A673 (cell line): ENCODE measurements at regions not wholly inside any gene's neighbourhood (a gene's known extent, or its start where the extent isn't known, plus 50 kb on each side); places are given as distances from the start of the nearest gene placed in this dataset.

ENCODE experiments used
- BruUV-seq: library from RNA; stranded (reverse); fragments of 400-500 nt; replicated peaks from 2 replicates; lab custom pipeline; 2021; lab: Mats Ljungman, UMichigan
- CTCF ChIA-PET: fragments of 300-600 bp; sonication (Branson Sonifier 250); formaldehyde crosslinking; loops from one replicate; lab custom pipeline; 2022; ENCODE audit warnings: antibody characterized with exemption; lab: Charles Lee
- POLR2A ChIA-PET: fragments of 300-600 bp; sonication (Branson Sonifier 250); formaldehyde crosslinking; loops from one replicate; lab custom pipeline; 2022; ENCODE audit warnings: antibody characterized with exemption; ENCODE audit not compliant: low non-redundant PET; lab: Charles Lee
- DNase-seq: peaks from one replicate; pipeline ENCODE4 v3.0.0-alpha.2; 2015; ENCODE audit warnings: low spot score
- H3K27ac ChIP-seq: fragments of 200-600 bp; sonication (generic); 2 replicates; pipeline ENCODE4 v1.5.1; 2016; ENCODE audit warnings: mixed run types, low read depth, mild to moderate bottlenecking, mixed read lengths, antibody characterized with exemption, low read length; ENCODE audit not compliant: poor library complexity, severe bottlenecking
- H3K27me3 ChIP-seq: fragments of 200-600 bp; sonication (generic); replicated peaks from 2 replicates; pipeline ENCODE4 v1.6.1; 2017; ENCODE audit warnings: mixed run types, low read depth, mild to moderate bottlenecking, mixed read lengths, antibody characterized with exemption, low read length; ENCODE audit not compliant: insufficient read depth, poor library complexity
- H3K36me3 ChIP-seq: fragments of 200-600 bp; sonication (generic); 2 replicates; pipeline ENCODE4 v1.6.1; 2016; ENCODE audit warnings: mixed run types, mild to moderate bottlenecking, mixed read lengths, antibody characterized with exemption, low read length; ENCODE audit not compliant: insufficient read depth, poor library complexity, severe bottlenecking
- H3K4me1 ChIP-seq: fragments of 200-600 bp; sonication (generic); 2 replicates; pipeline ENCODE4 v1.6.1; 2017; ENCODE audit warnings: mixed run types, mild to moderate bottlenecking, mixed read lengths, antibody characterized with exemption, low read length; ENCODE audit not compliant: insufficient read depth, poor library complexity, severe bottlenecking
- H3K4me3 ChIP-seq: fragments of 200-600 bp; sonication (generic); 2 replicates; pipeline ENCODE4 v1.5.1; 2016; ENCODE audit warnings: low read depth, mixed run types, mild to moderate bottlenecking, mixed read lengths, low read length; ENCODE audit not compliant: poor library complexity, severe bottlenecking
- H3K9me3 ChIP-seq: fragments of 200-600 bp; sonication (generic); 2 replicates; pipeline ENCODE4 v1.6.1; 2016; ENCODE audit warnings: mixed run types, low read depth, mild to moderate bottlenecking, mixed read lengths, antibody characterized with exemption, low read length; ENCODE audit not compliant: poor library complexity, severe bottlenecking
- EZH2 ChIP-seq: fragments of 200-600 bp; sonication (generic); IDR thresholded peaks from 2 replicates; pipeline ENCODE4 v1.6.1; 2017; ENCODE audit warnings: borderline replicate concordance, low read depth, mild to moderate bottlenecking, mixed read lengths, antibody characterized with exemption, low read length; ENCODE audit not compliant: poor library complexity, severe bottlenecking
- intact Hi-C: fragments of 100-400 bp; cut with micrococcal nuclease; formaldehyde crosslinking; loops from one replicate; pipeline ENCODE4 v1.10.0; 2022; ENCODE audit not compliant: unreplicated experiment
- TF ChIP-seq, protein P1 (sequence below): fragments of 300-800, 200-600 bp; sonication (generic); conservative IDR thresholded peaks from 2 replicates; pipeline ENCODE4 v1.5.1; 2017; ENCODE audit warnings: low read depth, mild to moderate bottlenecking, antibody characterized with exemption, low read length, moderate library complexity, mixed read lengths

DNA sequence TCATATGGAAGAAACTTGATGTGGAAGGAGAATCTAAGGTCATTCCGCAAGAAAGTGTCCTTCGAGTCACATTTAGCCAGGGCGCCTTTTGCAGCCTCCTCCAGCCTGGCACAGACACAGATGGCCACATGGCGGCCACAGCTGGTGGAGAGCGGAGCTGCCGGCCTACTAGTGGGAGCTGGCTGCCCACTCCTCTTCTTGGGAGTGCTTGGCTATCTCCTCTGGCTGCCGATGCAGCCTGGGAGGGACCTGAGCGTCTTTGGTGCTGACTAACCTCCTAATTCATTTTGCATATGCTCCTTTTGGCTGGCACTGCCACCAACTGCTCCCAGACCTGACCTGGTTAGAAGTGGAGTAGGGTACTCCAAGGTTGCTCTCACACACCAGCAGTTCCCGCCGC lies 199.3 kb upstream of the MYT1L start:
- H3K27ac ChIP-seq: no peak overlapping the region
- ChIA-PET POLR2A (no interaction called here), CTCF (no interaction called here)
- no peaks in the 10 kb centered on the region for H3K4me1 ChIP-seq
- no peak overlapping the region for H3K4me3 ChIP-seq
- no peaks in the 10 kb centered on the region for H3K9me3 ChIP-seq
- intact Hi-C loops: no loop called here
- TF ChIP-seq, protein P1, sequence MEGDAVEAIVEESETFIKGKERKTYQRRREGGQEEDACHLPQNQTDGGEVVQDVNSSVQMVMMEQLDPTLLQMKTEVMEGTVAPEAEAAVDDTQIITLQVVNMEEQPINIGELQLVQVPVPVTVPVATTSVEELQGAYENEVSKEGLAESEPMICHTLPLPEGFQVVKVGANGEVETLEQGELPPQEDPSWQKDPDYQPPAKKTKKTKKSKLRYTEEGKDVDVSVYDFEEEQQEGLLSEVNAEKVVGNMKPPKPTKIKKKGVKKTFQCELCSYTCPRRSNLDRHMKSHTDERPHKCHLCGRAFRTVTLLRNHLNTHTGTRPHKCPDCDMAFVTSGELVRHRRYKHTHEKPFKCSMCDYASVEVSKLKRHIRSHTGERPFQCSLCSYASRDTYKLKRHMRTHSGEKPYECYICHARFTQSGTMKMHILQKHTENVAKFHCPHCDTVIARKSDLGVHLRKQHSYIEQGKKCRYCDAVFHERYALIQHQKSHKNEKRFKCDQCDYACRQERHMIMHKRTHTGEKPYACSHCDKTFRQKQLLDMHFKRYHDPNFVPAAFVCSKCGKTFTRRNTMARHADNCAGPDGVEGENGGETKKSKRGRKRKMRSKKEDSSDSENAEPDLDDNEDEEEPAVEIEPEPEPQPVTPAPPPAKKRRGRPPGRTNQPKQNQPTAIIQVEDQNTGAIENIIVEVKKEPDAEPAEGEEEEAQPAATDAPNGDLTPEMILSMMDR: no peak
- TF ChIP-seq EZH2: no peak
- no peaks in the 10 kb centered on the region for H3K36me3 ChIP-seq
- no peak for DNase-seq
- peaks cover 3% of the 10 kb centered on the region for H3K27me3 ChIP-seq
- no TSS peak for BruUV-seq

DNA sequence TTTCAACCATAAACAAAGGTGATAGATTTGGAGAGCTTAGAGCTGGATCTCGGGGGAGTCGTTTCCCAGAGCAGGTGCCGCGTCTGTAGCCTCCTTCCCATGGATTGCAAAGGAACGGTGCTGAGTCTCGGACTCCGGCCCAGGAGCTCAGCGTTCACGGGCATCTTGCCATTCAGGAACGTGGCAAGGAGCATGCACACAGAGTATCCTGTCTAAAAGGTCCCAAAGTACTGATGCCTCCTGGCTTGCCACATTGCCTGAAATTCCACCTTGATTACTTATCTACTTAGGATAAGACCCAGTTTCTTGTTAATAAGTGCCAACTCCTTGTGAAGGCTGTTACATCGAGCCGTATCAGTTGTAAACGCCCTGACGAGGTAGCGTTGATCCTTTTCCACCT lies 197.8 kb upstream of the MYT1L start:
- no TSS peak for BruUV-seq
- H3K4me1 ChIP-seq: no peaks in the 10 kb centered on the region
- intact Hi-C loops: no loop called here
- ChIA-PET POLR2A (no interaction called here), CTCF (no interaction called here)
- H3K9me3 ChIP-seq: no peaks in the 10 kb centered on the region
- no peak overlapping the region for H3K27ac ChIP-seq
- DNase-seq: no peak
- H3K4me3 ChIP-seq: no peak overlapping the region
- H3K36me3 ChIP-seq: no peaks in the 10 kb centered on the region
- TF ChIP-seq, protein P1: no peak
- TF ChIP-seq EZH2: no peak
- peaks cover 3% of the 10 kb centered on the region for H3K27me3 ChIP-seq

DNA sequence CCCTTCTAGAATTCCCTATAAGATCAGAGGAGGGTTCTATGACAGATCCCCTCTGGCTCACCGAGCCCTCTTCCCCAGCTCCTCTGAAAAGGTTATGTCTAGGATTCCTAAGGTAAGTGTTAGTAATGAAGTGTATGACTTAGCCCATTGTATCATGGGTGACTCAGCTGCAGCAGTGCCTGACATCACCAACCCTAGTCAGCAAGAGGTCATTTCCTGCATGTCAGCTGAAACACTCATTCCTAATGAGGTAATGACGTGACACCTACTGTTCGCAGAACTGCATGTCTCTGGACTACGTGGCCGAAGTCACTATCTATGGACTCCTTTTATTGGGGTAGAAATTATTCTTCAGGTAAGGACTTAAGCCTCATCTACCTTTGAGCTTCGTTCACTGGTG lies 196.1 kb upstream of the MYT1L start:
- Histone ChIP-seq H3K36me3 (no peaks in the 10 kb centered on the region), H3K4me1 (no peaks in the 10 kb centered on the region), H3K4me3 (no peak overlapping the region), H3K27ac (no peak overlapping the region), H3K9me3 (no peaks in the 10 kb centered on the region), H3K27me3 (no peaks in the 10 kb centered on the region)
- intact Hi-C loops: no loop called here
- no TSS peak for BruUV-seq
- ChIA-PET CTCF (no interaction called here), POLR2A (no interaction called here)
- no peak for DNase-seq
- no peak for TF ChIP-seq EZH2
- TF ChIP-seq, protein P1: no peak
